ENCODE measurements at regions not wholly inside any gene's neighbourhood (a gene's known extent, or its start where the extent isn't known, plus 50 kb on each side); places are given as distances from the start of the nearest gene placed in this dataset.

DNA sequence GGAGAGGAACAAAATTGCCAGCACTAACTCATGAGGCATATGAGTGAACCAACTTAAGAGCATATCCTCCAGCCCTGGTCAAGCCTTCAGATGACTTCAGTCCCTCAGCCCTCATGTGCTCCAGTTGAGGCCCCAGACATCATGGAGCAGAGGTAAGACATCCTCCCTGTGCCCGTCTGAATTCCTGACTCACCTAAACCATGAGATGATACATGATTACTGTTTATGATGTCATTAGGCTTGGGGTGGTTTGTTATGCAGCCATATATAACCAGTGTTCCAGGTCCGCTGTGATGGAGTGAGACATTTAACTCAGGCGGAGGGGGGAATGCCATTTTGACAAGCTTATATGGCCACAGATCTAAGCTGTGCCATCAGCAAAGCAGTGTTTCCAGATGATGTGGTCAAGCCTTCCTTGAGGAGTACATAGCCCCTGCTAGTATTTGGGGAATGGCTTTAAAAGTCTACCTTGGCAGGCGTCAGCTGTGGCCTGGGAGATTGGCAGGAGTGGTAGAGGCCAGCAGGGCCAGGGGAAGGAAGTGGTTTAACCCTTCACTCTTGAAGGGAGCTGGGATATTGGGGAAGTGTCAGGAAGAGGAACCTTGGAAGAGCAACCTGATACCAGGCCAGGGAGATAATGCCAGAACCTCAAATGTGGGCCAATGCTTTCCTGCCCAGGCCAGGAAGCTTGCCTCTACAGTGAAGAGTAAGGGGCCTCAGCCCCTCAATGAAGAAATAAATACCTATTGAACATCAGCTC lies 343.0 kb upstream of the PODXL start:
- no peak overlapping the region for H3K4me3 ChIP-seq (ENCODE audit: insufficient read depth, low read length)
- no peaks in the 10 kb centered on the region for H3K36me3 ChIP-seq (ENCODE audit: insufficient read depth, low read length)
- TF ChIP-seq, protein P1, sequence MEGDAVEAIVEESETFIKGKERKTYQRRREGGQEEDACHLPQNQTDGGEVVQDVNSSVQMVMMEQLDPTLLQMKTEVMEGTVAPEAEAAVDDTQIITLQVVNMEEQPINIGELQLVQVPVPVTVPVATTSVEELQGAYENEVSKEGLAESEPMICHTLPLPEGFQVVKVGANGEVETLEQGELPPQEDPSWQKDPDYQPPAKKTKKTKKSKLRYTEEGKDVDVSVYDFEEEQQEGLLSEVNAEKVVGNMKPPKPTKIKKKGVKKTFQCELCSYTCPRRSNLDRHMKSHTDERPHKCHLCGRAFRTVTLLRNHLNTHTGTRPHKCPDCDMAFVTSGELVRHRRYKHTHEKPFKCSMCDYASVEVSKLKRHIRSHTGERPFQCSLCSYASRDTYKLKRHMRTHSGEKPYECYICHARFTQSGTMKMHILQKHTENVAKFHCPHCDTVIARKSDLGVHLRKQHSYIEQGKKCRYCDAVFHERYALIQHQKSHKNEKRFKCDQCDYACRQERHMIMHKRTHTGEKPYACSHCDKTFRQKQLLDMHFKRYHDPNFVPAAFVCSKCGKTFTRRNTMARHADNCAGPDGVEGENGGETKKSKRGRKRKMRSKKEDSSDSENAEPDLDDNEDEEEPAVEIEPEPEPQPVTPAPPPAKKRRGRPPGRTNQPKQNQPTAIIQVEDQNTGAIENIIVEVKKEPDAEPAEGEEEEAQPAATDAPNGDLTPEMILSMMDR (IDR thresholded peaks at IDR 0.05; ENCODE audit: extremely low read depth, low read depth, low read length) = no peak
- no peak overlapping the region for H3K27ac ChIP-seq (ENCODE audit: low read depth, low read length)
- H4K20me1 ChIP-seq (ENCODE audit: insufficient read depth, low read length) = no peaks in the 10 kb centered on the region
- no peaks in the 10 kb centered on the region for H3K9me3 ChIP-seq (ENCODE audit: low read depth, low read length)
- no peak overlapping the region for H3K4me2 ChIP-seq (ENCODE audit: insufficient read depth, low read length)
- DNase-seq (ENCODE audit: insufficient read length, low spot score, missing footprints) = no peak
- no peaks in the 10 kb centered on the region for H3K27me3 ChIP-seq (ENCODE audit: insufficient read depth, low read length)
- no peaks in the 10 kb centered on the region for H3K79me2 ChIP-seq (ENCODE audit: insufficient read depth, low read length)
- peaks cover 31% of the 10 kb centered on the region for H3K4me1 ChIP-seq (ENCODE audit: insufficient read depth, low read length)
- H2AFZ ChIP-seq (ENCODE audit: low read length) = no peak overlapping the region

DNA sequence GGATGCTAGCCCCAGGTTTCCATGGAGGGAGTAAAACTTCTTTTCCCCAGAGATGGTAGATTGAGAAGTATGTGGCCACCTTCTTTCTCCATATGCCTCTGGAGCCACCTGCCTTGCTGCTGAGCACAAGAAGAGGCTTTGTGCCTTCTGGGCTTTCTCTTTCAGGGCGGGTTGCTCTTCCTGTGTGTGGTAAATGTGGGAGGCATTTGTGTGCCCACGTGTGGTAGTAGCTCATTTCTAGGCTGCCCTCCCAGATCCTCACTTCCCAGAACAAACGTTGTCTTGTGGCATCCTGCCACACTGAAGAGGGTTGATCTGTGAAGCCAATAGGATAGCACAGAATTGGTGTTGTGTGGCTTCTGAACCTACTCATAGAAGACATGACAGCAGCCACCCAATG lies 342.0 kb upstream of the PODXL start:
- Histone ChIP-seq H3K27me3 (ENCODE audit: insufficient read depth, low read length) (no peaks in the 10 kb centered on the region), H3K79me2 (ENCODE audit: insufficient read depth, low read length) (no peaks in the 10 kb centered on the region), H3K9me3 (ENCODE audit: low read depth, low read length) (no peaks in the 10 kb centered on the region), H3K27ac (ENCODE audit: low read depth, low read length) (no peak overlapping the region), H2AFZ (ENCODE audit: low read length) (no peak overlapping the region), H3K36me3 (ENCODE audit: insufficient read depth, low read length) (no peaks in the 10 kb centered on the region), H3K4me3 (ENCODE audit: insufficient read depth, low read length) (no peak overlapping the region), H4K20me1 (ENCODE audit: insufficient read depth, low read length) (no peaks in the 10 kb centered on the region), H3K4me2 (ENCODE audit: insufficient read depth, low read length) (no peak overlapping the region), H3K4me1 (ENCODE audit: insufficient read depth, low read length) (peaks cover 35% of the 10 kb centered on the region)
- DNase-seq (ENCODE audit: insufficient read length, low spot score, missing footprints) = no peak
- TF ChIP-seq, protein P1 (IDR thresholded peaks at IDR 0.05; ENCODE audit: extremely low read depth, low read depth, low read length) = no peak

DNA sequence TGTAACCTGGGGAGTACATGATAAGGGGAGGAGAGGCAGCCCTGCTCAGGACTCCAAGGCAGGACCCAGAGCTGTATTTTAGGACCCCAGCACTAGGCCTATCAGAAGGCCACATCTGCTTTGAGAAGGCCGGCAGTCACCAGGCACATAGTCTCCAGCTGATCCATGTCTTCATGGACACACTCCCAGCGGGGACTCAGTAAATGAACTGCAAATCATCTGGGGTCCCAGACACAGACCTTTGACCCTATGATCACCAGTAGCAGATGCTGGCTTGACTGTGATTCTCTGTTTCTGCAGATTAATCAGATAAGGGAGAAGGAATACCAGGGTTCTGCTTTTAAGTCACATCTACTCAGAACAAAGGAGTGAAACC lies 341.4 kb upstream of the PODXL start:
- H3K4me2 ChIP-seq (ENCODE audit: insufficient read depth, low read length) = no peak overlapping the region
- H3K79me2 ChIP-seq (ENCODE audit: insufficient read depth, low read length) = no peaks in the 10 kb centered on the region
- no peak overlapping the region for H2AFZ ChIP-seq (ENCODE audit: low read length)
- no peak overlapping the region for H3K4me3 ChIP-seq (ENCODE audit: insufficient read depth, low read length)
- TF ChIP-seq, protein P1 (IDR thresholded peaks at IDR 0.05; ENCODE audit: extremely low read depth, low read depth, low read length) = no peak
- peaks cover 38% of the 10 kb centered on the region for H3K4me1 ChIP-seq (ENCODE audit: insufficient read depth, low read length)
- H4K20me1 ChIP-seq (ENCODE audit: insufficient read depth, low read length) = no peaks in the 10 kb centered on the region
- H3K27ac ChIP-seq (ENCODE audit: low read depth, low read length) = no peak overlapping the region
- no peaks in the 10 kb centered on the region for H3K36me3 ChIP-seq (ENCODE audit: insufficient read depth, low read length)
- H3K27me3 ChIP-seq (ENCODE audit: insufficient read depth, low read length) = no peaks in the 10 kb centered on the region
- H3K9me3 ChIP-seq (ENCODE audit: low read depth, low read length) = no peaks in the 10 kb centered on the region
- no peak for DNase-seq (ENCODE audit: insufficient read length, low spot score, missing footprints)

DNA sequence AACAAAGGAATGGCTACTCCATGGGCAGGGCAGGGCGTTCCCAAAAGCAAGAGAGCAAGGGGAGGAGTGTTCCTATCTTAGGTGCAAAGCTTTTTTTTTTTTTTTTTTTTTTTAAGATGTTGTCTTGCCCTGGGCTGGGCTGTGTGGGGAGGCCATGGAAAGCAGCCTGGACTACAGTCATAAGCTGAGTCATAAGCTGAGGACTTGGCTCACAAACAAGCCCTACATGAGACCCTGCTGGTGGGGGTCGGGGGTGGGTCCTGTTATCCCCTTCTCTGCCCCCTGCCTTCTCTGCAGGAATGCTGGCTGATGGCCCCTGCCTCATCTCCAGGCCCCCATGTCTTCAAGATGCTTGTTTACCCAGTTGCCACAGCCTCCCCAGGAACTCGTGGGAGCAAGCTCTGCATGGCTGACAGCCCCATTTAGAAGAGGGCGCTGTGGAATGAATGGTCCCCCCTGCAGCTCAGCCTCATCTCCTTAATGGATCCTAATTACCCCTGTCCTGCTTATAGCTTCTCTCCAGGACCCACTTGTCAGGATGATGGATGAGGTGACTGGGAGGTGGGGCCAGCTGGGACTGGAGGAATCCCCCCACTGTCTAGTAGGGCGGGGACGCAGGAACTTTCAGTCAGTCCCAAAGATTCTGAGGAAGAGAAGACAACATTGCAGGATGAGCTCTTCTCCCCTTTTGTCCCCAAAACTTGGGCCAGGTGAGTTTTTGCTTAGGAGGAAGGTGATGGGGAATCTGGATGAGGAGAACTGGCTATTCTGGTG lies 340.8 kb upstream of the PODXL start:
- DNase-seq (ENCODE audit: insufficient read length, low spot score, missing footprints) = peak; percentile 81
- Histone ChIP-seq H3K4me3 (ENCODE audit: insufficient read depth, low read length) (no peak overlapping the region), H3K27me3 (ENCODE audit: insufficient read depth, low read length) (no peaks in the 10 kb centered on the region), H3K79me2 (ENCODE audit: insufficient read depth, low read length) (no peaks in the 10 kb centered on the region), H3K36me3 (ENCODE audit: insufficient read depth, low read length) (no peaks in the 10 kb centered on the region), H3K4me1 (ENCODE audit: insufficient read depth, low read length) (peaks cover 38% of the 10 kb centered on the region), H4K20me1 (ENCODE audit: insufficient read depth, low read length) (no peaks in the 10 kb centered on the region), H3K27ac (ENCODE audit: low read depth, low read length) (peak overlapping the region; percentile 88), H2AFZ (ENCODE audit: low read length) (no peak overlapping the region), H3K9me3 (ENCODE audit: low read depth, low read length) (no peaks in the 10 kb centered on the region), H3K4me2 (ENCODE audit: insufficient read depth, low read length) (peak overlapping the region; percentile 10)
- TF ChIP-seq, protein P1 (IDR thresholded peaks at IDR 0.05; ENCODE audit: extremely low read depth, low read depth, low read length) = no peak

Data from osteoblast (primary cell).